Daoy (cell line): ENCODE measurements at regions not wholly inside any gene's neighbourhood (a gene's known extent, or its start where the extent isn't known, plus 50 kb on each side); places are given as distances from the start of the nearest gene placed in this dataset.
"Not testable (repeated sequence)": the region's sequence is repeated elsewhere in the genome, so short reads cannot be mapped to it uniquely, and the experiment has no call there.

Experiments used
- DNase-seq: peaks from one replicate; pipeline ENCODE4 v3.0.0-alpha.2; 2015; ENCODE audit warnings: low read depth

DNA sequence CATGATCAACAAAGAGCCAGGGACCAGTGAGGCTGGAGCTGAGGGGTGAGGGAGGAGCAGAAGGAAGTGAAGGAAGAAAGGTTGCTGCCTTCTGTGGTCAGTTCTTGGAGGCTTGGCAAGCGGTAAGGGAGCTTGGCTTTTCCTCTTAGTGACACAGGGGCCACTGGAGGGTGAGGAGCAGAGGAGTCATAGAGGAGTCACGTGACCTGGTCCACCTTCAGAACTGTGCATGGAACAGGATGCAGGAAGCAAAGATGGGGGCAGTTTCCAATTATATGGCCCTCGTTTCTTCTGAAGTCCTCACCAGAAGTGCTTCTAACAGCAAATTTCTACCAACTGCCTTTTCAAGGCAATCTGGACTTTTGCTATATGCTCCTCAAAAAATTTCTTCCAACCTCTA is 326.9 kb upstream of the SMIM21 start:
- DNase-seq, result no peak

DNA sequence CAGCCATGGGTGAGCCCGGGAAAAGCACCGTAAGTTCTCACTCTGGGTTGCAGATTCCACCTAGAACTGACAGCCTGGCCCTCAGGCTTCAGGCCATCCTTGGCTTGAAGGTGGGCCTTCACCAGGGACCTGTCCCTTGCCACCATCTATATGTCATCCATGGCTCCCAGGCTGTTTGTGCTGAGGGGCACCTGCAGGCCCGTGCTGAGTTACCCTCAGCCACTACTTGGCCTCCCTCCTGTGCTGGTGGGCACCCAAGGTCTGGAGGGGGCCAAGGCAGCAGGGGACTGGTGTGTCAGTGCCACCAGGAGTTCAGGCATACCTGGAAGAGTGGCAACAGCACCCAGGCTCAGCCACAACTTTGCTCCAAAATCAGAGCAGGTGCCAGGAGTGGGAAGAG is 326.2 kb upstream of the SMIM21 start:
- DNase-seq, result no peak

DNA sequence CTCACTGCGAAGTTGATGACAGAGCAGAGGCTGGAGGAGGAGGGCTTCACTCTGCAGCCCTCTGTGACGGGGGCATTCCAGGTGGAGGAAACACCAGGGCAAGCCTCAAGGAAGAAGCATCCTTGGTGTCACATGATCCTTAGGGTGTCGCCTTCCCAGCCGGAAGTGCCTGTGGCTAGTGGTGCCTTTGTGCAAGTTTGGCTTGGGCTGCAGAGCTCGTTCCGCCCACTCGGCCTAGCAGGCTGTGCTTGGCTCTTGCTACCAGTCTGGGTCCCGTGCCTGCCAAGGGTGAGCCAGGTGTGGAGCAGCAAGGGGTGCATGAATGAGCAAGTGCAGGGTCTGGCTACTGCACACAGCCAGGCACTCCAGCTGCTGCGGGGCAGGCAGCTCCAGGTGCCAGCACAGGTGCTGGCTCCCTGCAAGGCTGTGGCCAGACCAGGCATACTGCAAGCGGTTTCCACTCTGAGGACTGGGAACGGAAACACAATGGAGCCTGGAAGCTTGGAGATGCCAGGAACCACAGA is 325.3 kb upstream of the SMIM21 start:
- DNase-seq, result no peak

DNA sequence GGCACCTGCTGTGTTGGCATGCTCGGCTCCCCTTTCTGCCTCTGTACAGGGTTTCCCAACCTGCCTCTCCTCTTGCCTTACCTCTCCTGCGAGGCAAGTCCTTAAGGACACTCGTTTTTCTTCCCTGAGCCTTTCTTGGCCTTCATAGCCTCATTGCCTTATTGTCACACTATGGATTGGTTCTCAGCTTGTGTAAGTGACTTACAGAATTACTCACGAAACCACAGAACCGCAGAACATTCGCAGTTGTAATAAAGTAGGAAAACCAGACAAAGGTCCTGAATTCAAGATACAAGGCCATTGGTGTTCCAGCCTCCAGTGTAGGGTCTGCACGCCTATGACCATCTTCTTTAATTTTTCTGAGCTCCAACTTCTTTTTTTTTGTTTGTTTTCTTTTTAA is 317.6 kb upstream of the SMIM21 start:
- peak; percentile 57 for DNase-seq

DNA sequence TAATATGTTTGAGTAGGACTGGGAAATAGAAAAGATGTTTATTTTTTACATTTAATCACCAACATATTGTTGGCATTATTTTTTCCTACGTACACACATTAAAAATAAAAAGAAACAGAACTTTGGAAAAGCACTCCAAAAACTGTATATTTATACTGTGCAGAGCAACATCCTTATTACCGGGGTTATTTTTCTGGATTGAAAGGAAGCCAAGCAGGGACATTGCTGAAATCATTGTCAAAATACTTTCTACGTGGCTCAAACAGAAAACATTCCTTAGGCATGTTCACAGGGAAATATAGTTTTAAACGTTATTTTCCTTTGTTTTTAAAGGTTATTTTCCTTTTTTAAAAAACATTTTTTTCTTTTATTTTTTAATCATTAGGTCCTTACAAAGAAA is 315.0 kb upstream of the SMIM21 start:
- DNase-seq, result no peak

DNA sequence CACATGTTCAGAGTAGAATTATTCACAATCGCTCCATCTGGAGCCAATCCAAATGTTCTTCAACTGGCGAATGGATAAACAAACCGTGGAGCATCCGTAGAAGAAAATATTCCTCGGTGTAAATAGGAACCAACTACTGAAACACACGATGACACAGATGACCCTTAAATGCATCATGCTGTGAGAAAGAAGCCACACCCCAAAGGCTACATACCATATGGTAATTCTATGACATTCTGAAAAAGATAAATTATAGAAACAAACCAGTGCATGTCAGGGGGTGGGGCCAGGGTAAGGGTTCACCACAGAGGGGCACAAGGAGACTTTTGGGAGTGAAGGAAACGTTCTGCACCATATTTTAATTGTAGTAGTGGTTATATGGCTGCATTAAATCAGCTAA is 312.2 kb upstream of the SMIM21 start:
- no peak for DNase-seq

DNA sequence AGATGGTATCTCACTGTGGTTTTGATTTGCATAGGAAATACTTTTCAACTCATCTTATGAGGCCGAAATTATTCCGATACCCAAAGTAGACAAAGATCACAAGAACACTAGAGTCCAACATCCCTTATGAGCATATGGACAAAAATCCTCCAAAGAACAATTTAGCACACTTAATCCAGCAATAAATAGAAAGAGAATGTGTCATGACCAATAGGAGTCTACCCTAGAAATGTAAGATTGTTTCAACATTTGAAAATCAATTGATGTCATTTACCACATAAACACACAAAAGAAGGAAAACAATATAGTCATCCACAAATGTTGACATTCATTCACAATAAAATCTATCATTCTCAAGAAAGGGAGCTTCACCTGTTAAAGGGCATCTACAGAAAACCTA is 307.8 kb upstream of the SMIM21 start:
- no peak for DNase-seq

DNA sequence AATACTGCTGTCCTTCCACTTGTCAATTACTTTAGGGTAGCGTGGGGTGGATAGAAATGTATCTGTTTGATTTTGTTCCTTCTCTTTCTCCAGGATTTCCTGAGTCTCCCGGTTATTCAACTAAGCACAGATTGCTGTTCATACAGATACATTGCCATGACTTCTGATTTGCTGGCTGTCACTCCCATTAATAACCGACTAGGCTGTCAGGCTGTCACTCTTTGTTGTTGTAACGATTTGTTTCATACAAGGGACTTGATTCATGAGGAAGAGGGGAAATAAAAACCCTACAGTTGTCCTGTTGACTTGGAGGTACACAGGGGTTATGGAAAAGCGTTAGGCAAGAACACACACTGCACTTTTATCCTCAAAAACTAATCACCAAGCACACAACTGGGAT is 302.7 kb upstream of the SMIM21 start:
- DNase-seq, result no peak

DNA sequence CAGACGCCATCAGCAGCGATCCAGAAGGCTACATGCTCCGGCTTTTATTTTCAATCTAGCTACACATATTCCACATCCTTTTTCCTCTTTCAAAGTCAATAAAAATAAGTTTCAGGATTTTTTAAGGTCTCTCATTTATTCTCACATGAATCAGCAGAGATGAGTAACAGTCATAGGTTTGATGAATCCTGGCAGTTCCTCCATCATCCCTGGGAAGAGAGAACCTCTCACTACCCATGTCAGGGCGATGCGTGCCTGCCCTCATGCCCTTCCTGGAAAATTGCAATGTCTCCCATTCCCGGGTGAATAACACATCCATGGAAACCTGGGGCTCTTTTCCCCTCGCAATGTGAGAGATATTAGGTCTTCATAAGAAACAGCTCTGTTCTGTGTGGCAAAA is 301.1 kb upstream of the SMIM21 start:
- no peak for DNase-seq

DNA sequence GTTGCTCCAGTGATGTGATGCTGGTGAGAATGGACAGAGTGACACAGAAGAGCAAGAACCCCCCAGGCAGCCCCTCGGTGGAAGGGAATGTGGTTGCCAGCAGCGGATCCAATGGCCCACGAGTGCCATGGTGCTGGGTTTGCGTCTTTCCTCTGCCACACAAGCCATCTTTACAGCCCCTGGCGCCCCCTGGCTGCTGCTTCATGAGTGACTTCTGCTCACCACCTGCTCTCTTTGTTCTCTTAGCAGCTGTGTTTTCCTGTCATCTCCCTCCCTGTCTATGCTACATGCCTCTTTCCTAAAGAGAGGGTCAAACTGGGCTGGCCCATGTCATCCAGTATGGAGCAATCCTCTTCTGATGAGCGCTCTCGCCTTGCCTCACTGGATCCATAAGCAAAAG is 300.0 kb upstream of the SMIM21 start:
- DNase-seq, result peak; percentile 65

DNA sequence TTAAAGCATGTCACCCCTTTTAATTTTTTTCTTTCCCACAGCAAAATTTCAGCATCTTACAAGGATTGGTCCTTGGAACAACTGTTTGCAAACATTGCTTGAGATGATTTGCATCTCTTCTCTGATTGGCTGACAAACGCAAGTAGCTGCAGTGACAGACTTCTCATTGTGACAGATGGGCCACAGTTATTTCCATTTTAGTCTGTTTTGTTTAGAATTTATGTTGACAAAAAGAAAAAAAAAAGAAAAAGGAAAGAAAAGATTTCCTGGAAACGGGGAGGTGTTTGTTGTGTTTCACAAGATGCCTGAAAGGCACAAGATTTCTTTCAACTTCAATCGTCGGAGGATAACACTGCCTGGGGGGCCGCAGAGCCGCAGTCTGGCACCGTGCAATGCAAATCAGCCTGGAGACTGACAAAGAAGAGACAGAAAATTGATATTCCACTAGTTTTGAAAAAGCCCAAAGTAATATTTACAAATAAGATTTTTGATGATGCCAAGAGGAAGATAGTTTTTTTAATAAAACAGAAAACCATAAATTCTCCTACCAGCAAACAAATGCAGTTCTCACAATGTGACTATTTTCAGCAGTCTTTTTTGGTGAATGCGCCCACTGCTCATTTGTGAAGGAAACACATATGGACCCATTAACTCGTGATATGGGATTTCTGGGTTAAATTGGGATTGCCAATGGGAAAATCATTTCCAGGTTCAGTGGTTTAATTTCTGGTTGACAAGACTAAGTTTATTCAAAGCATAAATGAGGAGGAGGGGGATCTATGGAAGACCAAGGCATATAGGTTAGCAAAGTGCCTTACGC is 296.2 kb upstream of the SMIM21 start:
- DNase-seq, result no peak

DNA sequence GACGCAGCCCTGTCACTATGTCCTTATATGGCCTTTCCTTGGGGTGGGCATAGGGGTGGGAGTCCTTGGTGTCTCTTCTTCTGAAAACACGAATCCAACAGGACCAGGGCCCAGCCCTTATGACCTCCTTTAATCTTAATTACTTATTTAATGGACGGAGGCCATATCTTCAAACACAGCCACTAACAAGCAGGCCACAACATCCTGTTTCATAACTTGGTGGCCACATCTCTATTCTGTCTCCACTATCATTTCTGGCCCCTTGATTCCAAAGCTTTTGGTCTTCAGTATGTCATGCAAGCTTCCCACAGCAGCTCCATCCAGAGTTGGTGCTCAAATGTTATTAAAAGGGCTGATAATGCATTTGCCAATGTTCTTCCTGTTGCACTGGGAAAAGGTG is 287.3 kb upstream of the SMIM21 start:
- no peak for DNase-seq

DNA sequence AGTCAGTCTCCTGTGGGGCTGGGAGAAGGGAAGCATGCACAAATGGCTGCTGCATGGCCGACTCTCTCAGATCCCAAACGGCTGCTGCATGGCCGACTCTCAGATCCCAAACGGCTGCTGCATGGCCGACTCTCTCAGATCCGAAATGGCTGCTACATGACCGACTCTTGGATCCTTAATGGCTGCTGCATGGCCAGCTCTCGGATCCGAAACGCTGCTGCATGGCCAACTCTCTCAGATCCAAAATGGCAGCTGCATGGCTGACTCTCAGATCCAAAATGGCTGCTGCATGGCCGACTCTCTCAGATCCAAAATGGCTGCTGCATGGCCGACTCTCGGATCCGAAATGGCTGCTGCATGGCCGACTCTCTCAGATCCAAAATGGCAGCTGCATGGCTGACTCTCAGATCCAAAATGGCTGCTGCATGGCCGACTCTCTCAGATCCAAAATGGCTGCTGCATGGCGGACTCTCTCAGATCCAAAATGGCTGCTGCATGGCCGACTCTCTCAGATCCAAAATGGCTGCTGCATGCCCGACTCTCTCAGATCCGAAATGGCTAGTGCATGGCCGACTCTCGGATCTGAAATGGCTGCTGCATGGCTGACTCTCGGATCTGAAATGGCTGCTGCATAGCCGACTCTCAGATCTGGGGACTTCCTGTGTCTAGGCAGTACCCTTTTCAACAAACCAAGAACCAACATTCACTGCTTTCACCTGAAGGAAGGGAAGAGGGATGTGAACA is 284.8 kb upstream of the SMIM21 start:
- not testable (repeated sequence) for DNase-seq

DNA sequence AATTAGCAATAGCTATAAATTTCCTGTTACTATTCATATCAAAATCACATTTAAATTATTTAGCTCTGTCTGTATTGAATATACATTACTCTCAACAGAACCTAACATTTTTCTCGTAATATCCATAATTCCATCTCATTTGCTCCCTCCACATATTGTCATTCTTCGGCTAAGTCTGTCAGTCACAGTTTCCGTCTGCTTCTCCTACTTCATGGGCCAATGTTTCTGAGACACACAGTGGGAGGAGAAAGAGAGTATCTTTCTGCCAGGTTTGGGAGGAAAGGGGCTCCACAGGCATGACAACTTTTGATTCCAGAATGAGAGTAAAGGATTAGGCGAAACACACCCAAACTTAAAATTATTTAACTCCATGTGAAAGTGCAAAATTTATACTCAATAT is 273.1 kb upstream of the SMIM21 start:
- no peak for DNase-seq

DNA sequence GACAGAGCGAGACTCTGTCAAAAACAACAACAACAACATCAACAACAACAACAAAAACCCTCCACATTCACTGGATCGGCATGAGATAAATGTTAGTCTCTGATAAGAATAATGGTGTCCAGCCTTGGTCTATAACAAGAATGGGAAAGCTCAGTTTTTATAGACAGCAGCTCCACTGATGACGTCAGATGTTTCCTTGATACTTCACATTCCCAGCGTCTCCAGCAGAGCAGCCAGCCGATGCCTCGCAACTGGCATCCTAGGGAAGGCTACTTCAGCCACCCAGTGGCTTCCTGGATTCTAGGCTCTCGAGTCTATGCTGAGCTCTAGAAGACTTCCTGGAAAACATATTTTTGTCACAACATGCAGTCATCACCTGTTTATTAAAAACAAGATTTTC is 271.4 kb upstream of the SMIM21 start:
- DNase-seq, result peak; percentile 38

DNA sequence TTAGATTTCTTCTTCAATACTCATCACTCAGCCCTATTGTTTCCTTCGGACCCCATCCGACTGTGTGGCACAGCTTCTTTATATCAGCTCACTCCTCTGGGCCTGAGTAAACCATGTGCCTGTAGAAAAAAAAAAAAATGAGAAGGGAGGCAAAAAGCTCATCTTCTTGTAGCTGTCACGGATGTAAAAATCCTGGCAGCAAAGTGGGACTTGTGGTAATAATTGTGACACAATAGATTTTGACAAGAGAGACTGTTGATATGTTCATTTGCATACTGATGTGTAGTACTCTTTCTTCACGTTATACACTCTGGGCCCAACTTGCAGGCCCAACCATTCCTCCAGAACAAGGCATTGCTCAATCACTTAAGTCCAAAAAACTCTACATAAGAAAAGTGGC is 270.0 kb upstream of the SMIM21 start:
- DNase-seq, result no peak

DNA sequence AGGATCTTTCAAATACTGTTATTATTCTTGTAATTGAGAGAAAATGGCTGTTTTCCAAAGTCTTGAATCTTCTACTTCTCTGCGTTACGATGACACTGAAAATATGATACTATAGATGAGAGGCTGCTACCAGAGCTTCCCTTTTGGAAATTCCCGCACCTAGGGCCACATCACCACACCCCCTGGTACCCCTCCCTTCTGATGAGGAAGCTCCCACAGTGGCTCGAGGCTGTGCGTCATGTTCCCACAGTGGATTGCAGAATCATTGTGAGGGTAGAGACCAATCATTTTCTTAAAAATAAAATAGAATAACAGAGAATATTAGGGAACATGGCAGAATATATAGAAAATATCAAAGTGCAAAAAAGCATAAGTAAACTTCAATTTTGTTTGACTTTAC is 268.9 kb upstream of the SMIM21 start:
- DNase-seq, result no peak

DNA sequence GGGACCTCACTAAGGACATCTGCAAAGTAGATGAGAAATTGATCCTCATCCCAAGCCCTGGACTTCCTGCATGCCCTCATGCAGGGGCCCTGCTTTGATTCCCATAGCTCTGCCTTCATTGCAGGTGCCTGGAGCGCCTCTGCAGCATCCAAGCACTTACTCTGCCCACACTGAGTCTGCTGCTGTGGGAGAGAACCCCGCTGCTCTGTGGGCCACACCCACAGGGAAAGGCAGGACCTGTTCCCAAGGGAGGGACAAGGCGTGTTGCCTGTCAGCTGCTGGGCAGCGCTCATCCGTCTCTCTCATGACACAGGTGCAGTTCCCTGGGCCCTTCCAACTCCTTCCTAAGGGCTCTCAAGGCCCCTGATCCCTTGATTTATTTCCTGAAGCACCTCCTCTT is 266.8 kb upstream of the SMIM21 start:
- no peak for DNase-seq

DNA sequence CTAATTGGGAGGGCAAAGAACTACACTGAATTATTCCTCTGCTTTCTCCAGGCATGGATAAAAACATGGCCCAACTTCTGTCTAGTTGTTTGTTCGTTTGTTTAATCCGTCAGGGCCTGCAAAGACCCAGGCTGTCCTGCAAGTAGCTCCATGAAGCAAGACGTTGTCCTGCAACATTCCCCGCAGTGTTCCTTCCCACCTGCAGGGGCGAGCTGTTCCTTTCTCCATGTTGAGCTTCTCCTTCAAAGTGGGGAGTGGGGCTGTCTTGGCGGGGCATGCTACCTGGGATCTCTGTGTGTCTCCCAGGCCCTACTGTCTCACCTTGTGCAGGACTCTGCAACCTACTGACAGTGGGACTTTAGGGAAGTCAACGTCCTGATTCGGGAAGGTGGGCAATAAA is 264.0 kb upstream of the SMIM21 start:
- DNase-seq, result no peak

DNA sequence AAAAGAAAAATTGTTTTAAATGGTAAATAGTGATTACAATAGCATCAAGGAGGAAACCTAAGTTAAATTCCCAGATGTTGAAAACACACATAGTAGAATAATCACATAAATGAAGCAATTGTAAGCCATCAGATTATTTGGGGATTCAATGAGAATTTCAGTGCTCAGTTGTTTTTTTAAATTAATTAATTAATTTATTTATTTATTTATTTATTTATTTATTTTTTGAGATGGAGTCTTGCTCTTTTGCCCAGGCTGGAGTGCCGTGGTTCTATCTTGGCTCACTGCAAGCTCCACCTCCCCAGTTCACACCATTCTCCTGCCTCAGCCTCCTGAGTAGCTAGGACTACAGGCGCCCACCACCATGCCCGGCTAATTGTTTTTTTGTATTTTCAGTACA is 262.8 kb upstream of the SMIM21 start:
- not testable (repeated sequence) for DNase-seq

DNA sequence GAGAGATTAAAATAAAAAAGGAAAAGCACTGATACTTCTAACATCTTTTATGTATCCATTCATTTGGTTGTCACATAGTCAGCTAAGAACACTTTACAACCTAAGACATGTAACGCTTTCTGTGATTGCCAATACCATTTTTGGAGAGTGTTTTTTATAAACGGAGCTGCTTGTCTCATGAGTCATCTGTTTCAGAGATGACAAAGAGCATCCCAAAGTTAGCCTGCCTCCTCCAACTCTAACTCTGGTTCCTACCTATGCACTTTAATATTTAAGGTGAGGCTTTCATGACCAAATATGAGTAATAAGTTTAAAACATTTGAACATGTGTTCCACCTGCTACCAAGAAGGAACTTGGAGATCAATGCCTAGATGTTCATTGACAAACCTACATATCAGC is 260.1 kb upstream of the SMIM21 start:
- no peak for DNase-seq

DNA sequence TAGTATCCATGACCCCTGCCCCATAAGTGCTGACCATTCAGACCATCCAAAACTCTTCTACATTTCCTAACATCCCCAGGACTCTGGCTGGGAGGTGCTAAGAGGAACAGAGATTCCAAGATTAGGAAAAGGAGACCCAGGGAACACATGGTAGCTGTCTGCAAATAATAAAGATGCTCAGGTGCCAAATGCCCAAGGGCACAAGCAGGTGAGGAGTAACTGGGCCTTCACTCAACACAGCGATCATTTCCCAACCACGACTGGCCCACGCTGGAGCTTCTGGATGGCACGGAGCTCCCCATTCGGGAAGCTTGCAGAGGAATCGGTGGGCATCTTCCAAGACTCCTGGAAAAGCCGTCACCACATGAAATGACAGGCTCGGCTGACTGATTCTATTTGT is 255.9 kb upstream of the SMIM21 start:
- DNase-seq, result no peak

DNA sequence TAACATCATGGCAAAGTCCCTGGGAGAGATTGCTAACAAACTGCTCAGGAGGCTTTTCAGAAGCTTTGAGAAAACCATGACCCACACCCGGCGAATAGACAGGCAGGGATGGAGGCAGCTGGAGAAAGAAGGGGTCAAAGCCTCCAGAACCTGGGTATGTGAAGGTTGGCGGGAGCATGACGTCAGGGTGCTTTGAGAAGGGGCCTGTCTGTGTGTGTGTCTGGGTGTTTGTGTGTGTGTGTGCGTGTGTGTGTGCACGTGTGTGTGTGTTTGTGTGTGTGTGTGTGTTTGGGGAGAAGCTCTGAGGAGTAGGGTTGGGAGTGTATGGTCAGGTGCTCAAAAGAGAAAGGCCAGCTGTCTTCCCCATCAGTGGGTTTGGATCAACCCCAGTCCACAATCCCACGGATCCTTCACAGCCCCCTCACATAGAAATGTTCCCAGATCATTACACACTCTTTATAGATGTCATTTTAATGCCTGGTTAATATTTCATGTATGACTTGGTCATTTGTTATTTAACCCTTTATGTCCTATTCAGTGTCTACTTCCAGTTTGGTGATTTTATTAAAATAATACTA is 254.1 kb upstream of the SMIM21 start:
- DNase-seq, result no peak
